Epithelial cell of proximal tubule (primary cell): ENCODE measurements at regions not wholly inside any gene's neighbourhood (a gene's known extent, or its start where the extent isn't known, plus 50 kb on each side); places are given as distances from the start of the nearest gene placed in this dataset.

Experiments
- DNase-seq: peaks from one replicate; pipeline ENCODE4 v3.0.0-alpha.2; 2011; ENCODE audit warnings: low read depth
- H3K4me3 ChIP-seq: 2 replicates; pipeline ENCODE4 v1.5.1; 2011; ENCODE audit warnings: low read depth, mild to moderate bottlenecking, low read length
- CTCF ChIP-seq: conservative IDR thresholded peaks from 2 replicates; pipeline ENCODE4 v1.5.1; 2012; ENCODE audit warnings: low read depth, mild to moderate bottlenecking, low read length

- H3K4me3 ChIP-seq, result no peak overlapping the region
- TF ChIP-seq CTCF, result no peak
- no peak for DNase-seq
Measured at GRCh38 chr1:221397141-221397540, 344.7 kb downstream of the DUSP10 start.

- no peak for TF ChIP-seq CTCF
- no peak overlapping the region for H3K4me3 ChIP-seq
- DNase-seq, result no peak
Measured at GRCh38 chr1:221397606-221398005, 344.3 kb downstream of the DUSP10 start.

- DNase-seq, result no peak
- no peak overlapping the region for H3K4me3 ChIP-seq
- TF ChIP-seq CTCF, result no peak
Measured at GRCh38 chr1:221405146-221405545, 336.7 kb downstream of the DUSP10 start.

- no peak for DNase-seq
- no peak overlapping the region for H3K4me3 ChIP-seq
- no peak for TF ChIP-seq CTCF
Measured at GRCh38 chr1:221408117-221408803, 333.6 kb downstream of the DUSP10 start.

GRCh38 chr1:221411283-221411682 lies 330.6 kb downstream of the DUSP10 start:
- no peak for TF ChIP-seq CTCF
- H3K4me3 ChIP-seq, result no peak overlapping the region
- DNase-seq, result no peak

GRCh38 chr1:221414772-221415539 lies 326.9 kb downstream of the DUSP10 start:
- TF ChIP-seq CTCF, result no peak
- no peak overlapping the region for H3K4me3 ChIP-seq

More at GRCh38 chr1:221414772-221415539, 326.9 kb downstream of the DUSP10 start:
- DNase-seq, result no peak
